GM12878 (cell line): ENCODE measurements at regions not wholly inside any gene's neighbourhood (a gene's known extent, or its start where the extent isn't known, plus 50 kb on each side); places are given as distances from the start of the nearest gene placed in this dataset.

ENCODE experiments used
- ATAC-seq: fragments of 200-7000 bp; cut with Tn5 transposase; 3 replicates; pipeline ENCODE4 v1.9.1; 2020; ENCODE audit warnings: mild to moderate bottlenecking, moderate library complexity
- BruUV-seq: library from RNA; stranded (reverse); fragments of 400-500 nt; replicated peaks from 2 replicates; lab custom pipeline; 2021; lab: Mats Ljungman, UMichigan
- CTCF ChIA-PET: fragments of 300-600 bp; sonication (Branson Sonifier 250); formaldehyde crosslinking; extraction: SDS; loops from one replicate; lab custom pipeline; 2021; ENCODE audit warnings: inconsistent platforms; lab: Yijun Ruan, JAX
- POLR2A ChIA-PET: fragments of 350-600 bp; formaldehyde crosslinking; extraction: SDS; loops from one replicate; lab custom pipeline; 2021; ENCODE audit warnings: inconsistent platforms; lab: Charles Lee
- RAD21 ChIA-PET: fragments of 300-600 bp; sonication (Branson Sonifier 250); formaldehyde crosslinking; loops from one replicate; lab custom pipeline; 2023; ENCODE audit warnings: antibody characterized with exemption; ENCODE audit not compliant: unreplicated experiment; lab: Charles Lee
- SMC1A ChIA-PET: fragments of 300-600 bp; sonication (Branson Sonifier 250); formaldehyde crosslinking; loops from one replicate; lab custom pipeline; 2023; ENCODE audit not compliant: unreplicated experiment, uncharacterized antibody; lab: Charles Lee
- DNase-seq: peaks from one replicate; pipeline ENCODE4 v3.0.0-alpha.2; 2011; ENCODE audit warnings: low read depth, low spot score
- FAIRE-seq: peaks from 3 replicates; lab custom pipeline; 2011; peaks lifted over from hg19 to GRCh38; lab: Jason Lieb, UNC
- H2AFZ ChIP-seq: 2 replicates; pipeline ENCODE4 v1.6.0; 2011; ENCODE audit warnings: low read depth, low read length, control low read depth; ENCODE audit not compliant: control insufficient read depth
- H3K27ac ChIP-seq: 2 replicates; pipeline ENCODE4 v1.5.1; 2011; ENCODE audit warnings: control low read depth; ENCODE audit not compliant: control insufficient read depth, insufficient read depth
- H3K27me3 ChIP-seq, 2 experiments: replicated peaks in 1 of 2; 2 replicates each; pipeline versions ENCODE4 v1.6.0 to v1.6.1; 2011; ENCODE audit warnings: low read length in 1 of 2; ENCODE audit not compliant: control insufficient read depth in 2 of 2, insufficient read depth in 2 of 2
- H3K36me3 ChIP-seq, 2 experiments: 2 replicates each; pipeline ENCODE4 v1.5.1; 2011; ENCODE audit warnings: low read length in 1 of 2; ENCODE audit not compliant: control insufficient read depth in 2 of 2, insufficient read depth in 2 of 2
- H3K4me1 ChIP-seq: 2 replicates; pipeline ENCODE4 v1.6.1; 2011; ENCODE audit warnings: mild to moderate bottlenecking, low read length, moderate library complexity, mixed read lengths; ENCODE audit not compliant: control insufficient read depth, insufficient read depth
- H3K4me2 ChIP-seq: 2 replicates; pipeline ENCODE4 v1.6.0; 2011; ENCODE audit warnings: control low read depth; ENCODE audit not compliant: control insufficient read depth, insufficient read depth
- H3K4me3 ChIP-seq: fragments of 200-600 bp; sonication (generic); 2 replicates; pipeline ENCODE4 v1.5.1; 2016
- H3K79me2 ChIP-seq: 2 replicates; pipeline ENCODE4 v1.6.0; 2011; ENCODE audit warnings: low read length; ENCODE audit not compliant: control insufficient read depth, insufficient read depth
- H3K9ac ChIP-seq: 2 replicates; pipeline ENCODE4 v1.8.0; 2011; ENCODE audit warnings: low read length, control low read depth, mixed read lengths; ENCODE audit not compliant: control insufficient read depth, insufficient read depth
- H3K9me3 ChIP-seq: replicated peaks from 3 replicates; pipeline ENCODE4 v1.5.1; 2011; ENCODE audit warnings: mild to moderate bottlenecking, low read length; ENCODE audit not compliant: control insufficient read depth, insufficient read depth
- H4K20me1 ChIP-seq: 2 replicates; pipeline ENCODE4 v1.6.0; 2011; ENCODE audit not compliant: control insufficient read depth, insufficient read depth
- BCLAF1 ChIP-seq: fragments of 450-650 bp; IDR thresholded peaks from 2 replicates; pipeline ENCODE4 v1.6.1; 2017; ENCODE audit warnings: antibody characterized with exemption, mild to moderate bottlenecking, moderate library complexity
- JUNB ChIP-seq: IDR thresholded peaks from 2 replicates; pipeline ENCODE4 v1.6.1; 2016; ENCODE audit warnings: antibody characterized with exemption, mild to moderate bottlenecking
- NFYB ChIP-seq: IDR thresholded peaks from 2 replicates; pipeline ENCODE4 v1.6.1; 2011; ENCODE audit warnings: low read depth, mild to moderate bottlenecking, low read length, improper control_type of control experiment, moderate library complexity; ENCODE audit not compliant: insufficient read depth
- SIN3A ChIP-seq: IDR thresholded peaks from 2 replicates; pipeline ENCODE4 v1.6.1; 2012; ENCODE audit warnings: low read depth, low read length, improper control_type of control experiment
- TCF3 ChIP-seq: IDR thresholded peaks from 2 replicates; pipeline ENCODE4 v1.6.1; 2012; ENCODE audit warnings: low read depth, mild to moderate bottlenecking, low read length, borderline replicate concordance; ENCODE audit not compliant: insufficient read depth
- ZBTB11 ChIP-seq: fragments of 450-650 bp; formaldehyde crosslinking; IDR thresholded peaks from 2 replicates; pipeline ENCODE4 v1.5.0; 2022; ENCODE audit warnings: mild to moderate bottlenecking, missing genetic modification characterization
- ZBTB4 ChIP-seq: fragments of 450-650 bp; formaldehyde crosslinking; IDR thresholded peaks from 2 replicates; pipeline ENCODE4 v1.4.0; 2022; ENCODE audit warnings: mild to moderate bottlenecking, moderate library complexity
- ZNF687 ChIP-seq: fragments of 450-650 bp; IDR thresholded peaks from 2 replicates; pipeline ENCODE4 v1.6.1; 2017; ENCODE audit warnings: mild to moderate bottlenecking, moderate library complexity
- WGBS: methylation state at CpG from one replicate; pipeline ENCODE4 v1.1.6; 2016; ENCODE audit warnings: low lambda C conversion rate; ENCODE audit not compliant: insufficient replicate concordance, insufficient coverage; ENCODE audit errors: missing lambda C conversion rate; 5-methylcytosine and 5-hydroxymethylcytosine counted together
- in situ Hi-C: fragments of 300-500 bp; cut with MboI; formaldehyde crosslinking; loops from 9 replicates; pipeline ENCODE4 v1.14.3; 2018; ENCODE audit warnings: mixed read lengths
- intact Hi-C: fragments of 100-400 bp; cut with micrococcal nuclease; formaldehyde crosslinking; loops from one replicate; pipeline ENCODE4 v1.14.2; 2022; ENCODE audit not compliant: unreplicated experiment

GRCh38 chr2:176934131-176934530 lies 278.5 kb upstream of the HNRNPA3 start:
- in situ Hi-C loops (no loop called here), intact Hi-C loops (loop anchor here (5.0 kb wide), 2 partner anchors 107 to 213 kb away; no protein-coding TSS in a partner anchor)
- Histone ChIP-seq H4K20me1 (no peaks in the 10 kb centered on the region), H3K79me2 (no peaks in the 10 kb centered on the region), H3K4me1 (peaks cover 38% of the 10 kb centered on the region), H3K9me3 (no peaks in the 10 kb centered on the region), H3K36me3 (no peaks in the 10 kb centered on the region), H2AFZ (no peak overlapping the region), H3K4me3 (no peak overlapping the region), H3K27me3 (no peaks in the 10 kb centered on the region), H3K27ac (no peak overlapping the region), H3K9ac (no peak overlapping the region), H3K4me2 (no peak overlapping the region)
- RAD21 ChIA-PET = no interaction called here
- no peak for ATAC-seq
- DNase-seq = no peak
- WGBS = 98% methylated on average over 5 of the region's 5 CpGs
- CTCF ChIA-PET = no interaction called here
- FAIRE-seq = no peak
- SMC1A ChIA-PET = no interaction called here
- BruUV-seq = no TSS peak
- POLR2A ChIA-PET = no interaction called here
- TF ChIP-seq JUNB (no peak), NFYB (0 out of 2 replicates have a peak, but pooled peaks have one; percentile 19), ZBTB4 (CRISPR knock-in tag) (no peak), ZNF687 (no peak), TCF3 (no peak), SIN3A (no peak), BCLAF1 (no peak), ZBTB11 (CRISPR knock-in tag) (no peak)
